HG03095 (cell line): ENCODE measurements at regions not wholly inside any gene's neighbourhood (a gene's known extent, or its start where the extent isn't known, plus 50 kb on each side); places are given as distances from the start of the nearest gene placed in this dataset.
"Not testable (repeated sequence)": the region's sequence is repeated elsewhere in the genome, so short reads cannot be mapped to it uniquely, and the experiment has no call there.

Experiments used
- ATAC-seq: cut with Tn5 transposase; IDR thresholded peaks from one replicate; pipeline ENCODE4 v1.9.1; 2021; ENCODE audit warnings: moderate library complexity; ENCODE audit not compliant: unreplicated experiment

DNA sequence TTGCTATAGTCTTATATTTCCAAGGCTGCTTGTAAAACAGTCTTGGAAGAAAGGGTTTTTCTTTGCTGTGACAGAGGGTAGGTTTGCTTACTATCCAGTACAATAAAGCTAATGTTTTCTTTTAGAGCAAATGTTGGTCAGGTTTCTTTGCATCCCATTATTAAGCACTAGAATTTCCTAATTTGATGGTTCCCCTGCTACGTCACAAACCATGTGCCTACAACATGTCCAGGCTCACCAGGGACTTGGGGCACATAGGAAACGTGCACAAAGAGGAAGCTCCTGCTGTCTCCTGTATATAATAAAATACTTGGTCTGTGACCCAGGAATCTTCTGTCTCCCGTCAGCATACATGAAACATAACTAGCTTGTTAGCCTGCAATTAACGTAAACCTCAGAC is 486.3 kb upstream of the LRFN5 start:
- no peak for ATAC-seq

DNA sequence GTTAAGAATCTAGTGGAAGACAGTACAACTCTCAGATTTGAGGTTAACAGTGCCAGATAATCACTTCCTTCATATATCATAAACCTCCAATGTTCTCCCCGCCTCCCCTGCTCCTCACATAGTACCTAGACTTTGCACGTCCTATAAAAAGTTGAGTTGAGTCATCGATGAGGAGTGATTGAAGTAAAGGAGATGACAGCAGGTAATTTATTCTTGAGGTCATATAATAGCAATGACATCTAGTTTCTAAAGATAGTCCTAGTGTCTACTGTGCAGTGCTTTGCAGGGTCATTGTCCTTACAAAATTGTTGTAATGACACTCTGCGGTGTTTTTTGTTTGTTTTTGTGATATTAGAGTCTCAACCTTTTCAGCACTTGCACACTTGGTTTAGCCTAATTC is 510.5 kb upstream of the LRFN5 start:
- no peak for ATAC-seq

DNA sequence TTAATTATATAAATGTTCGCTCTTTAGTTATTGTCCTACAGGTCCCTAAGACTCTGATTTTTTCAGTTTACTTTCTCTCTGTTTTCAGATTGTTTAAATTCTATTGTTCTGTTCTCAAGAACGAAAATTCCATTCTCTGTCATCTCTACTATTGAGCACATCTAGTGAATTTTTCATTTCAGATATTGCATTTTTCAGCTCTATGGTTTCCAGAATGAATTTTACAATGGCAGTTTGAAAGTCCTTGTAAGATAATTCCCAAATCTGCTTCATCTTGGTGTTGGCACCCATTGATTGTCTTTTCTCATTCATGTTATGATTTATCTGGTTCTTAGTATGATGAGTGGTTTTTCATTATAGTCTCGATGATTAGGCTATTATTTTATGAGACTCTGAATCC is 519.6 kb upstream of the LRFN5 start:
- ATAC-seq, result no peak

DNA sequence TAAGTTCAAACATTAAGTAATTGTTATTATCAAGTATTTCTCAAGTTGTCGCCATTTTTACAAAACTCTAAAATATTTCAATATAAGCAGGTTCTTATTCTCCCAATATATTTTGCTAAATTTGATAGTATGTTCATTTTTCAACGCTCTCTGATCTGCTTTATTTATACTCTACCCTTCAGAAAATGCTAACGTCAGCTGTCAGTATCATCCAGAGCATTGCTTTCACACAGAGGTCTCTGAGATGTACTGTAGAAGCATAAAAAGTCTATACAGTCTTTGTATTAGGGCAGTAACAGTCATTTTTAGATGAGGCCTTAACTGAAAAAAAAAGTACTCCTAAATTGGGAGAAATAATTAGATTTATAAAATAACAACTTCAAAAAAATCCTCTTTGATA is 533.1 kb upstream of the LRFN5 start:
- ATAC-seq, result no peak

DNA sequence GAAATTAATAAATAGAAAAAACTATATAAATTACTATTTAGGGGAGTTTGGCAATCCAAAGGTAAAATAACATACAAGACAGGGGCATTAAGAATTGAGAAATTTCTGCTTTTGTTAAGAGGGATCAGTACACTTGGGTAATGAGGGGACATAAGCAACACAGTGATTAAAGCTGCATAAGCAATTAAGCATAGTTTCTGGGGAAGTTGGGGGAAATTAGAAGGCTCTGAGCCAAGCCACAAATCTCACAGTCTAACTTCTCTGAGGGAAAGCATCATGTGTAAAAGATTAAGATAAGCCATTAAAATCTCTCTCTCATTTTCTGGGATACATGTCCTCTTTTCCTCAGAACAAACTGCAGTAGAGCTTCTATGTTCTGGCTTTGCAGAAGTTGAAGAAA is 533.9 kb upstream of the LRFN5 start:
- no peak for ATAC-seq

DNA sequence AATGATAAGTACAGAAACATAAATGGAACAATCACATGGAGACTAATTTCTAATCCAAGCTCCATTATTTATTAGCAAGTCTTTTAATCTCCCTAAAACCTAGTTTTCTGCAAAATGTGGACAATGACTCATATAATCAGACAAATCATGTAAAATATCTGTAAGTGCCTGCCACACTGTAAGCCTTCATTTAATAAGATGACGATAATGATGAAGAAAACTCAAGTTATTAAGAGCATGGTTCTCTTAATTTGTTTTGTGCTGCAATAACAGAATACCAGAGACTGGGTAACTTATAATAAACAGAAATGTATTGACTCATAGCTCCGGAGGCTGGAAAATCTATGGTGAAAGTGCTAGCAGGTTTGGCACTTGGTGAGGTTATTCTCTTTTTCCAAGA is 535.3 kb upstream of the LRFN5 start:
- no peak for ATAC-seq

DNA sequence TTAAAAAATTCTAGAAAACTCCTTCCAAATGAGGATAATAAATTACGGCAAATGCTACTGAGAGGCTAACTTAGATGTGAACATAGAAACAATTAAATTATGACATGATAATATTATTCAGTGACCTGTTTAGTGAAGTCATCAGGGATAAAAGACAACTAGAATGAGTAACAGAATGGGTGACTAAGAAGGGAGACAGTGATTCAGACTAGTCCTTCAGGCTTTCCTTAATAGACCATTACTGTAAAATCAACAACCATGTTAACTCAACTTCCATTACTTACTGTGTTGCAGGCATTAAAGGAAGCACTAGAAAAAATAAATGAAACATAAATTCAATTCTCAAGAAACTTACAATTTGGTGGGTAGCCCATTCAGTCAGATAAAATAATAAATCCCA is 543.9 kb upstream of the LRFN5 start:
- no peak for ATAC-seq

DNA sequence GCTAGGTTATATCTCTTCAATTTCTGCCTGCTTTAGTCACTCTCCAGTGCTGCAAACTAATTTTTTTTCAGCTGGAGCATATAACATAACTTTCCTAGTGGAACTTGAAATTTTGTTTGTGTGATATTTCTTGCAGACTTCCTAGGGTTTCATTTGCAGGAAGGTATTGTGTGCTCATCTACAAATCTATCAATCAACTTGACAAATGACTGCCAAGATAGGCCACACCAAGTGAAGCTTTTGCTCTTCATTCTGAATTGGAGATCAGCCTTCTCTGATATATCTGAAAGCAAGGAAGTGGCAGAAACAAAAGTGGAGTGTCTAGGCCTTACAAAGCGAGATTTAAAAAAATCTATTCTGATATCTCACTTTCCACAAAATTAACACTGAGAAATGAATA is 551.1 kb upstream of the LRFN5 start:
- no peak for ATAC-seq

DNA sequence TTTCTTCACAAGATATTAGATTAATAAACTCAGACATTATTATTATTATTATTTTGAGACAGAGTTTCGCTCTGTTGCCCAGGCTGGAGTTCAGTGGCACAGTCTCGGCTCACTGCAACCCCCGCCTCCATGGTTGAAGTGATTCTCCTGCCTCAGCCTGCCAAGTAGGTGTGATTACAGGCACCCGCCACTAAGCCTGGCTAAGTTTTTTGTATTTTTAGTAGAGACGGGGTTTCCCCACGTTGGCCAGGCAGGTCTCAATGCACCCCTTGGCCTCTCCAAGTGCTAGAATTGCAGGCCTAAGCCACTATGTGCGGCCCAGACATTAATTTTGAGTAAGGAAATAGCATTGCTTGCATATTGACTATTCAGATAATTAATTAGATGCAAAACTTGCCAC is 554.9 kb upstream of the LRFN5 start:
- no peak for ATAC-seq

DNA sequence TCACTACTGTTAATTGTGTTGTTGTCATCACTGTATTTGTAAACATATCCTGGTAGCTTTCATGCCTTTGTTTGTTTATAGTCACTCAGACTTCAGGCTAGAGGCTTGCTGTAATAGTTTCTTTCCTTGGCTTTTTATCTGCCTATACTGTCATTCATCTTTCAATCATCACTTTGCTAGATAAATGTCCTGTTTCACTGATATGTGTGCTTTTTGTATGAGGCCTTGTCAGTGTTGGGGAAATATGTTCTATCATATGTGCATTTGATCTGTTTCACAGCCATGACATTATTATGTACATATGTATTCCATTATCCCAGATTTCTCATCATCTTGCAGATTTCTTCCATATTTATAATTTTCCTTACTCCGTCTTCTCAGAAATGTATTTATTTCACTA is 558.9 kb upstream of the LRFN5 start:
- no peak for ATAC-seq

DNA sequence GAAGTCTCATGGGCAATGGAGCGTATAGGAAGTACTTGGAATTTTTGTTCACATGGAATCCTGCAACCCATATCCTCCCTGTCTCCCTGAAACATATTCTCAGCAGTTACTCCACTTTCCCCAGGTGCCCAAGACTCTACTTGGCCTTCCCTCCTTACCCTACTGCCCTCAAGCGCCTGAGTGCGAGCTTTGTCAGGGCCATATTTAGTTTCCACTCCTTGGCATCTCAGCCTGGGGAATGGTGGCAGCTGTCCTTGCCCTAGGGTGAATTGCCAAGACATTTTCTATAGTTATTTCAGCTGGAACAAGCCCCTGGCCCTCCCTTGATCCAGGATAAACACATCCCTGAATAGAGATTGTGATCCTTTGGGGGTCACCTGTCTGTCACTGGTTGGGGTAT is 569.3 kb upstream of the LRFN5 start:
- no peak for ATAC-seq

DNA sequence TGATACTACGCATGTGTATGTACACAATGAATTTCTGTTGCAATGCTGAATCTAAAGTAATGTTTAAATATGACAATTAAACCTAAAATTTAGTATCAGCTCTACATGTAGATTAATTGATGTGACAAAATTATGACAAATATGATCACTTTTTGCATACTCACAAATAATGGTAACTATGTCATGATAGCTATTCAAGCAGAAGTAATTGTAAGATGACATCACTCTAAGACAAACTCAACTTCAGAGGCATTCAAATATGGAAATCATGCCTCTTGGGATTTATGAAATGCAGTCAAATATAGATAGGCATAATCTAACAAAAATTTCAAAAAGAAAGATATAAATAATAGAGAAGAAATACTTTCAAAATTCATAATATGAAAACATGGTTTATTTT is 571.7 kb upstream of the LRFN5 start:
- no peak for ATAC-seq

DNA sequence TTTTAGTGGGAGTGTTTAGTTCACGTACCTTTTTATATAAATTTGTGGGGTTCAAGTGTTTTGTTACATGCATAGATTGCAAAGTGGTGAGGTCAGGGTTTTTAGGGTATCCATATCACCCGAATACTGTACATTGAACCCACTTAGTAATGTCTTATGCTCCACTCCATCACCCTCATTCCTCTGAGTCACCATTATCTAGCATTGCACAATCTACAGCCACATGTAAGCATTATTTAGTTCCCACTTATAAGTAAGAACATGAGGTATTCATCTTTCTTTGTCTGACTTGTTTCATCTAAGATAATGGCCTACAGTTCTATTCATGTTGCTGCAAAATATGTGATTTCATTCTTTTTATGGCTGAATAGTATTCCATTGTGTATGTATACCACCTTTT is 583.7 kb upstream of the LRFN5 start:
- no peak for ATAC-seq

DNA sequence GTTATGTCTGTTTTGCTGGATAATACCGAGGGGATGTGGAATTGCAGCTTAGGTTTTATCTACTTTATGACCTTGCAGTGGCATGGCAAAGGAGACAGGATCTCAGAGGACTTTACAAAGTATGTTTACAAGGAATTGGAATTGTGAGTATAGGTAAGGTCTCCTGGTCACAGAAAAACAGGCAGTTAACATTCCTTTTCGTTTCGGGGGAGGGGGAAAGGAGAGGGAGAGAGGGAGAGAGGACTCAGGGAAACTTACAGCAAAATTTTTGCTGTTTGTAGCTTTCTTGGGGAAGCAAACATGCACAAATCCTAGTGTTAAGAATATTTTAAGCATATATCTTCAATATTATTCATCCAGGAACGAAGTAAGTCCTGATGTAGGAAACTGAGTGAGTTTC is 590.5 kb upstream of the LRFN5 start:
- no peak for ATAC-seq

DNA sequence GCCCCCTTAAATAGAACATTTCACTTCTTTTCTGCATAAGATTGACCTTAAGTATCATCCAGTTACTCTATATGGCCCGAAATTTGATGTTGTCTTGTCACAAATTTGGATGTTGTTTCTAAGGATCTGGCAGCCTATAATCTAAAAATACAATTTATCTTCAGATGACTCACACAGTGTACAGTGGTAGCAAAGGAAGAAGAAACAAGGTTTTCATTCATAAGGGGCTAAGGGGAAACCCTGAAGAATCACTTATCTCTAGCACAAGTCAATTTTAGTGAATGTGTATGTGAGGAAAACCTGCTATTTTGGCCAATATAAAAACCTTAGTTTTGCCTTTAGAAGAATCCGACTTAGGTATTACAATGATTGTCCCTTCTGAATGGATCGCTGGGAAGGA is 606.3 kb upstream of the LRFN5 start:
- ATAC-seq, result no peak

DNA sequence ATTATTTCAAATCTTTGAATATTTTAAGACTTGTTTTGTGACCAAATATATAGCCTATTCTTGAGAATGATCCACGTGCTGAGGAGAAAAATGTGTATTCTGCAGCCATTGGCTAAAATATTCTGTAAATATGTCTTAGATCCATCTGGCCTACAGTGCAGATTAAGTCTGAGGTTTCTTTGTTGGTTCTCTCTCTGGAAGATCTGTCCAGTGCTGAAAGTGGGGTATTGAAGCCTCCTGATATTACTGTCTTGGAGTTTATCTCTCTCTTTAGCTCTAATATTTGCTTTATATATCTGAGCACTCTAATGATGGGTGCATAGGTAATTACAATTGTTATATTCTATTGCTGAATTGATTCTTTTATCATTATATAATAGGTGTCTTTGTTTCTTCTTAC is 617.4 kb upstream of the LRFN5 start:
- no peak for ATAC-seq

DNA sequence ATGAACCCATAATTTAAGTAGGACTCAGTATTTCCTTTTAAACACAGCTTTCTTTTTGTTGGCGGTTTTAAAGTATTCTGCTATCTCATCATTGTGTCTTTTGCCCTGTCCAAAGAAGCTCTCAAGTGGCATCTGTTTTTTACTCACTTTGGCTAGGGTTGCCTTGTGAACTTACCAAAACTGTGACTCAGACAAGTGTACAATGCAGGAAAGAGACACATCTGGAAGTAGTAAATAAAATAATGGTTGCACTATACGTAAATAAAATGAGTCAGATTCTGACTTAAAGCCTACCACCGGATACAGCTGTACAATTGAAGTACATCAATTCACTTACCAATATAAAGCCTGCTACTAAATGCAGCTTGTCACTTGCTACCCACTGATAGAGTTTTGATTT is 619.2 kb upstream of the LRFN5 start:
- ATAC-seq, result no peak

DNA sequence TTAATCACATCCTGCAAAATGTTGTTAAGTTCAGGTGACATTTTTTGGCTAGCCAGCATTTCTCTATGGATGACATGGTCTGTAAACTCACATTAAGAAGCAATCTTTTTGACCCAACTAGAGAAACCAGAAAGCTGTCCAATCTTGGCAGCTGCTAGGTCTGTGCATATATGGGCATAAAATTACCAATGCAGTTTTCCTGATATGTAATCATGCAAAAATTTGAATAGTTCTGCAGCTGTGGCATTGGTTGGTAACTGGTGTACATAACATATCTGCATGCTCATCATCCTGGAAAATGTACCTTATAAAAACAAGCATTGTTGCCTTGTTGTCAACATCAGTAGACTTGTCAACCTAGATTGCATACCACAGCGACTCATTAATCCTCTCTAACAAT is 620.0 kb upstream of the LRFN5 start:
- no peak for ATAC-seq

DNA sequence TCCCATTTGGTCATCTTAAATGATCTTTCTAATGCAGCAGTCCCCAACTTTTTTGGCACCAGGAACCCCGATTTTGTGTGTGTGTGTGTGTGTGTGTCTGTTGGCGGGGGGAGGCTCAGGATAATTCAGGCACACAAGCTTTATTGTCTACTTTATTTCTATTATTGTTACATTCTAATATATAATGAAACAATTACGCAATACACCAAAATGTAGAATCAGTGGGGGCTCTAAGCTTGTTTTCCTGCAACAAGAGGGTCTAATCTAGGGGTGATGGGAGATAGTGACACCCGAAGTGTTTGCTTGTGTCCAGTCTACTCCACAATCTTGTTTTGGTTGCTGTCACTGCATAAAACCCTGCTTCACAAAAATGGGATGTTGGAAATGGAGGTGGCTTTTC is 621.1 kb upstream of the LRFN5 start:
- no peak for ATAC-seq

DNA sequence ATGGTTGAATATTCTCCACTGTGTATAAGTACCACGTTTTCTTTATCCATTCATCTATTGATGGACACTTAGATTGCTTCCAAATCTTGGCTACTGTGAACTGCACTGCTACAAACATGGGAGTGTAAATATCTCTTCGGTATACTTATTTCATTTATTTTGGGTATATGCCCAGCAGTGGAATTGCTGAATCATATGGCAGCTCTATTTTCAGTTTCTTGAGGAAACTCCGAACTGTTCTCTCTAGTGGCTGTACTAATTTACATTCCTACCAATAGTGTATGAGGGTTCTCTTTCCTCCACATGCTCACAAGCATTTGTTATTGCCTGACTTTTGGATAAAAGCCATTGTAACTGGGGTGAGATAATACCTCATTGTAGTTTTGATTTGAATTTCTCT is 623.1 kb upstream of the LRFN5 start:
- no peak for ATAC-seq

DNA sequence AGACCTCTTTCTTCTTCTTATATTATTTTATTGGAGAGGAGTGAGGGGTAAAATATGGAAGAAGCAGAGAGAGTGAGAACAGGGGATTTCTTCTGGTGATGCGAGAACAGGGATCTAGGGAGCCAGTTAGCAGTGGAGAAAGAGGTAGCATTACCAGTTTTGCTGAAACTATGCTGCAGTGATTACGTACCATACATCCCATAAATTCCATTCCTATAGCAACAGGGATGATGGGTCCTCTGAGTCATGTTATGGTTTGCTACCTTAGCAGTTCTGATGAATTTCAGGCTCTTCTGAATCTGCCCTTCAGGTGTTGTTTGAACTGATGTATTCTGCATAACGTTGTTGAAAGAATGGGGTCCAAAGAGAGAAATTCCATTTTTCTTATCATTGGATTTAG is 625.4 kb upstream of the LRFN5 start:
- no peak for ATAC-seq

DNA sequence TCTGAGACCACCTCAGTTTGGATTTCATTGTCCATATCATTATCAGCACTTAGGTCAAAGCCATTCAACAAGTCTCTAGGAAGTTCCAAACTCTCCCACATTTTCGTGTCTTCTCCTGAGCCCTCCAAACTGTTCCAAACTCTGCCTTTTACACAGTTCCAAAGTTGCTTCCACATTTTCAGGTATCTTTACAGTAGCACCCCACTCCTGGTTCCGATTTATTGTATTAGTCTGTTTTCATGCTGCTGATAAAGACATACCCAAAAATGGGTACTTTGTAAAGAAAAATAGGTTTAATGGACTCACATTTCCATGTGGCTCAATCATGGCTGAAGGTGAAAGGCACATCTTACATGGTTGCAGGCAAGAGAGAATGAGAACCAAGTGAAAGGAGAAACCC is 646.4 kb upstream of the LRFN5 start:
- ATAC-seq, result not testable (repeated sequence)

DNA sequence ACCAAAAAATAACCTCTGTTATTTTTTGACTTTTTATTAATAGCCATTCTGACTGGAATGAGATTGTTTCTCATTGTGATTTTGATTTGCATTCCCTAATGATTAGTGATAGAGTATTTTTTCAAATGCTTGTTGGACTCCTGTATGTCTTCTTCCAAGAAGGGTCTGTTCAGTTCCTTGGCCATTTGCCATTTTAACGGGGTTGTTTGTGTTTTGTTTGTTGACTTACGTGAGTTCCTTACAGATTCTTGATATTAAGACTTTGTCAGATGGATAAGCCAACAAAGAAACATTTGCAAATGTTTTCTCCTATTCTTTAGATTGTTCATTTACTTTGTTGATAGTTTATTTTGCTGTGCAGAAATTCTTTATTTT is 651.6 kb upstream of the LRFN5 start:
- ATAC-seq, result no peak

DNA sequence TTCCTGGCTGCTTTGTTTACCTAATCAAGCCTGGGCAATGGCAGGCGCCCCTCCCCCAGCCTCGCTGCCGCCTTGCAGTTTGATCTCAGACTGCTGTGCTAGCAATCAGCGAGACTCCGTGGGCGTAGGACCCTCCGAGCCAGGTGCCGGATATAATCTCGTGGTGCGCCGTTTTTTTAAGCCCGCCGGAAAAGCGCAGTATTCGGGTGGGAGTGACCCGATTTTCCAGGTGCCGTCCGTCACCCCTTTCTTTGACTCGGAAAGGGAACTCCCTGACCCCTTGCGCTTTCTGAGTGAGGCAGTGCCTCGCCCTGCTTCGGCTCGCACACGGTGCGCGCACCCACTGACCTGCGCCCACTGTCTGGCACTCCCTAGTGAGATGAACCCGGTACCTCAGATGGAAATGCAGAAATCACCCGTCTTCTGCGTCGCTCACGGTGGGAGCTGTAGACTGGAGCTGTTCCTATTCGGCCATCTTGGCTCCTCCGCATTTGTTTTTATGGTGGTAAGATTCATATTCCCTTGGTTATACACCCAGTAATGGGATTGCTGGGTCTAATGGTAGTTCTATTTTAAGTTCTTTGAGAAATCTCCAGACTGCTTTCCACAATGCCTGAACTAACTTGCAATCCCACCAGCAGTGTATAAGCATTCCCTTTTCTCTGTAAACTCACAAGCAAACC is 652.1 kb upstream of the LRFN5 start:
- ATAC-seq, result not testable (repeated sequence)
